WERI-Rb-1 (cell line): ENCODE measurements at regions not wholly inside any gene's neighbourhood (a gene's known extent, or its start where the extent isn't known, plus 50 kb on each side); places are given as distances from the start of the nearest gene placed in this dataset.

ENCODE experiments used
- DNase-seq: peaks from one replicate; pipeline ENCODE4 v3.0.0-alpha.2; 2020
- H3K27ac ChIP-seq: fragments of 250-450 bp; sonication (Bioruptor Pico); 2 replicates; pipeline ENCODE4 v1.5.1; 2020; ENCODE audit warnings: mild to moderate bottlenecking, moderate library complexity
- H3K27me3 ChIP-seq: fragments of 250-450 bp; sonication (Bioruptor Pico); 2 replicates; pipeline ENCODE4 v1.5.1; 2021; ENCODE audit warnings: mild to moderate bottlenecking, low read depth, moderate library complexity; ENCODE audit not compliant: insufficient read depth, severe bottlenecking
- H3K36me3 ChIP-seq: fragments of 250-450 bp; sonication (Bioruptor Pico); 2 replicates; pipeline ENCODE4 v1.5.1; 2020; ENCODE audit warnings: mild to moderate bottlenecking, moderate library complexity
- H3K4me3 ChIP-seq: 2 replicates; pipeline ENCODE4 v1.5.1; 2011; ENCODE audit warnings: low read depth, mild to moderate bottlenecking, control low read depth, low read length
- H3K9me3 ChIP-seq: fragments of 250-450 bp; sonication (Bioruptor Pico); 2 replicates; pipeline ENCODE4 v1.5.1; 2021; ENCODE audit warnings: mild to moderate bottlenecking, moderate library complexity; ENCODE audit not compliant: severe bottlenecking
- TF ChIP-seq, protein P1 (sequence below): IDR thresholded peaks from 2 replicates; pipeline ENCODE4 v1.5.1; 2011; ENCODE audit warnings: low read depth, mild to moderate bottlenecking, control low read depth, inconsistent platforms, low read length

GRCh38 chr5:3430691-3431090, 164.9 kb upstream of the IRX1 start:
- Histone ChIP-seq H3K27me3 (peaks cover 99% of the 10 kb centered on the region), H3K4me3 (no peak overlapping the region), H3K9me3 (peaks cover 2% of the 10 kb centered on the region), H3K36me3 (no peaks in the 10 kb centered on the region), H3K27ac (no peak overlapping the region)
- no peak for DNase-seq
- TF ChIP-seq, protein P1, sequence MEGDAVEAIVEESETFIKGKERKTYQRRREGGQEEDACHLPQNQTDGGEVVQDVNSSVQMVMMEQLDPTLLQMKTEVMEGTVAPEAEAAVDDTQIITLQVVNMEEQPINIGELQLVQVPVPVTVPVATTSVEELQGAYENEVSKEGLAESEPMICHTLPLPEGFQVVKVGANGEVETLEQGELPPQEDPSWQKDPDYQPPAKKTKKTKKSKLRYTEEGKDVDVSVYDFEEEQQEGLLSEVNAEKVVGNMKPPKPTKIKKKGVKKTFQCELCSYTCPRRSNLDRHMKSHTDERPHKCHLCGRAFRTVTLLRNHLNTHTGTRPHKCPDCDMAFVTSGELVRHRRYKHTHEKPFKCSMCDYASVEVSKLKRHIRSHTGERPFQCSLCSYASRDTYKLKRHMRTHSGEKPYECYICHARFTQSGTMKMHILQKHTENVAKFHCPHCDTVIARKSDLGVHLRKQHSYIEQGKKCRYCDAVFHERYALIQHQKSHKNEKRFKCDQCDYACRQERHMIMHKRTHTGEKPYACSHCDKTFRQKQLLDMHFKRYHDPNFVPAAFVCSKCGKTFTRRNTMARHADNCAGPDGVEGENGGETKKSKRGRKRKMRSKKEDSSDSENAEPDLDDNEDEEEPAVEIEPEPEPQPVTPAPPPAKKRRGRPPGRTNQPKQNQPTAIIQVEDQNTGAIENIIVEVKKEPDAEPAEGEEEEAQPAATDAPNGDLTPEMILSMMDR, result no peak

GRCh38 chr5:3429962-3430361, 165.7 kb upstream of the IRX1 start:
- DNase-seq, result no peak
- Histone ChIP-seq H3K27me3 (peaks cover 100% of the 10 kb centered on the region), H3K27ac (no peak overlapping the region), H3K4me3 (no peak overlapping the region), H3K36me3 (no peaks in the 10 kb centered on the region), H3K9me3 (peaks cover 2% of the 10 kb centered on the region)
- TF ChIP-seq, protein P1, result no peak

DNA sequence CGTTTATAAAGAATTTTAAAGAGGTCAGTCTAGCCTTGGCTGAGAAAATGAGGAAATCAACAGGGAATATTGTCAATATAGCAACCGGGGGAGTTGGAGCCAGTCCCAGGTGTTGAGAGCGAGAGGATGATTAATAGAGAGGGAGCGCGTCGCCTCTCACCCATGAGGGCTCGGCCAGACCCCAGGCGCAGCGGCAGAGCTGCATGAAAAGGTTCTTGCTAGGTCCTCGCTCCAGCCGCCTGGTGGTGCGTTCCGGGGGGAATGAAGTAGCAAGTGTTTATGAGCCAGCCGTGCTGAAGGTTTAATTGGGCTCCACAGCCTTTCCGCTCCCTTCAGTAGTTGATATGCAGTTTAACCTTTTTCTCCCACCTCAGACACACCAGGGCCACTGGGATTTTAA, 167.3 kb upstream of the IRX1 start:
- DNase-seq, result no peak
- H3K4me3 ChIP-seq, result no peak overlapping the region
- H3K36me3 ChIP-seq, result no peaks in the 10 kb centered on the region
- H3K9me3 ChIP-seq, result peaks cover 3% of the 10 kb centered on the region
- peaks cover 100% of the 10 kb centered on the region for H3K27me3 ChIP-seq
- TF ChIP-seq, protein P1, result no peak
- no peak overlapping the region for H3K27ac ChIP-seq

DNA sequence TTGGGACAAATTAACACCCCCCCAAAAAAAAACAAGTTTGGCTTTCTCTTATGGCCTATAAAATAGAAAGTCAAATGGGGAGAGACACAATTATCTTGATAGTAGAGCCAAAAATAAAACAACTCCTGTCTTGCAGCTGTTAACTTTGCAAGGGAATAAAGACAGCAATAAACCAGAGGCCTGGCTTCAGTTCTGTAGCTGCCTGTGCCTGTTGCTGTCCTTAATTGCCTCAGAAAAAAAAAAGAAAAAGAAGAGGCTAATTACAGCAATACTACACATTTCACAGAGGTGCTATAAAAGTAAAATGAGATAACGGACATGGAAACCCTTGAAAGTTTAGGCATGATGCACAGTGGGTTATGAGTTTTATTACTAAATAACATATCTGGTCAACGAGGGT, 170.7 kb upstream of the IRX1 start:
- TF ChIP-seq, protein P1, result no peak
- peaks cover 11% of the 10 kb centered on the region for H3K9me3 ChIP-seq

GRCh38 chr5:3417376-3417943, 178.2 kb upstream of the IRX1 start:
- TF ChIP-seq, protein P1, result peak; percentile 37; the same call in 1 of the 2 replicates
- no peak for DNase-seq

More for the DNA sequence above, 170.7 kb upstream of the IRX1 start:
- no peak for DNase-seq
- Histone ChIP-seq H3K4me3 (no peak overlapping the region), H3K36me3 (no peaks in the 10 kb centered on the region), H3K27ac (no peak overlapping the region), H3K27me3 (peaks cover 93% of the 10 kb centered on the region)

GRCh38 chr5:3414371-3414770, 181.3 kb upstream of the IRX1 start:
- Histone ChIP-seq H3K27me3 (peaks cover 76% of the 10 kb centered on the region), H3K9me3 (peaks cover 9% of the 10 kb centered on the region), H3K4me3 (no peak overlapping the region), H3K27ac (no peak overlapping the region), H3K36me3 (no peaks in the 10 kb centered on the region)
- no peak for DNase-seq
- TF ChIP-seq, protein P1, result no peak

More at GRCh38 chr5:3417376-3417943, 178.2 kb upstream of the IRX1 start:
- Histone ChIP-seq H3K9me3 (no peaks in the 10 kb centered on the region), H3K4me3 (no peak overlapping the region), H3K27ac (no peak overlapping the region), H3K36me3 (no peaks in the 10 kb centered on the region), H3K27me3 (peaks cover 83% of the 10 kb centered on the region)
